Panc1 (cell line): ENCODE measurements at regions not wholly inside any gene's neighbourhood (a gene's known extent, or its start where the extent isn't known, plus 50 kb on each side); places are given as distances from the start of the nearest gene placed in this dataset.

Experiments used
- ATAC-seq: fragments of 200-7000 bp; cut with Tn5 transposase; 2 replicates; pipeline ENCODE4 v1.9.1; 2020; ENCODE audit warnings: mild to moderate bottlenecking, moderate library complexity
- BruUV-seq: library from RNA; stranded (reverse); fragments of 400-500 nt; replicated peaks from 2 replicates; lab custom pipeline; 2021; lab: Mats Ljungman, UMichigan
- CTCF ChIA-PET: fragments of 300-600 bp; sonication (Branson Sonifier 250); formaldehyde crosslinking; loops from one replicate; lab custom pipeline; 2022; ENCODE audit warnings: antibody characterized with exemption; lab: Charles Lee
- POLR2A ChIA-PET: fragments of 300-600 bp; sonication (Branson Sonifier 250); formaldehyde crosslinking; loops from one replicate; lab custom pipeline; 2022; ENCODE audit warnings: antibody characterized with exemption; lab: Charles Lee
- DNase-seq: peaks from one replicate; pipeline ENCODE4 v3.0.0-alpha.2; 2010; ENCODE audit warnings: low read depth, low spot score
- H3K27ac ChIP-seq: 2 replicates; pipeline ENCODE4 v1.5.1; 2011; ENCODE audit warnings: mild to moderate bottlenecking, low read length, inconsistent platforms
- H3K27me3 ChIP-seq: fragments of 200-500 bp; sonication (Bioruptor generic); 2 replicates; pipeline ENCODE4 v1.6.0; 2014; ENCODE audit warnings: low read length, inconsistent platforms; ENCODE audit not compliant: control insufficient read depth, insufficient read depth
- H3K36me3 ChIP-seq: fragments of 200-500 bp; sonication (Bioruptor generic); 2 replicates; pipeline ENCODE4 v1.5.1; 2014; ENCODE audit warnings: inconsistent platforms, mild to moderate bottlenecking, low read length, moderate library complexity; ENCODE audit not compliant: control insufficient read depth, insufficient read depth
- H3K4me1 ChIP-seq: 2 replicates; pipeline ENCODE4 v1.5.1; 2011; ENCODE audit warnings: inconsistent platforms, mild to moderate bottlenecking, low read length, moderate library complexity; ENCODE audit not compliant: control insufficient read depth, insufficient read depth
- H3K4me3 ChIP-seq, 2 experiments: 2 replicates each; pipeline ENCODE4 v1.5.1; 2011 to 2012; ENCODE audit warnings: low read depth in 2 of 2, low read length in 2 of 2, mild to moderate bottlenecking in 2 of 2, inconsistent platforms in 1 of 2, moderate library complexity in 1 of 2
- H3K9me3 ChIP-seq: fragments of 200-500 bp; sonication (Bioruptor generic); 2 replicates; pipeline ENCODE4 v1.5.1; 2014; ENCODE audit warnings: low read depth, mild to moderate bottlenecking, inconsistent platforms, low read length, moderate library complexity; ENCODE audit not compliant: control insufficient read depth, insufficient read depth
- POLR2AphosphoS5 ChIP-seq: IDR thresholded peaks from 2 replicates; pipeline ENCODE4 v1.6.1; 2012; ENCODE audit warnings: mild to moderate bottlenecking, low read depth, low read length, moderate library complexity
- SIN3A ChIP-seq: IDR thresholded peaks from 2 replicates; pipeline ENCODE4 v1.6.1; 2012; ENCODE audit warnings: low read depth, mild to moderate bottlenecking, low read length, moderate library complexity, borderline replicate concordance; ENCODE audit not compliant: insufficient read depth
- TCF7L2 ChIP-seq: IDR thresholded peaks from 2 replicates; pipeline ENCODE4 v1.6.1; 2011; ENCODE audit warnings: mild to moderate bottlenecking, low read depth, low read length, inconsistent platforms
- in situ Hi-C: cut with HindIII; loops from 2 replicates; pipeline ENCODE4 v1.10.0; 2016; ENCODE audit warnings: low sequenced_read_pairs, low pct_unique_long_range_greater_than_20kb
- intact Hi-C: fragments of 100-400 bp; cut with micrococcal nuclease; formaldehyde crosslinking; loops from one replicate; pipeline ENCODE4 v1.10.0; 2022; ENCODE audit not compliant: unreplicated experiment
- TF ChIP-seq, protein P1 (sequence below): fragments of 450-650 bp; IDR thresholded peaks from 2 replicates; pipeline ENCODE4 v1.5.1; 2017; ENCODE audit warnings: mild to moderate bottlenecking
- TF ChIP-seq, protein P2 (sequence below), 2 experiments: IDR thresholded peaks; 2 replicates each; pipeline ENCODE4 v1.6.1; 2011 to 2012; ENCODE audit warnings: low read depth in 2 of 2, control low read depth in 1 of 2, low read length in 1 of 2, mild to moderate bottlenecking in 1 of 2, moderate library complexity in 1 of 2; ENCODE audit not compliant: insufficient read depth in 1 of 2

DNA sequence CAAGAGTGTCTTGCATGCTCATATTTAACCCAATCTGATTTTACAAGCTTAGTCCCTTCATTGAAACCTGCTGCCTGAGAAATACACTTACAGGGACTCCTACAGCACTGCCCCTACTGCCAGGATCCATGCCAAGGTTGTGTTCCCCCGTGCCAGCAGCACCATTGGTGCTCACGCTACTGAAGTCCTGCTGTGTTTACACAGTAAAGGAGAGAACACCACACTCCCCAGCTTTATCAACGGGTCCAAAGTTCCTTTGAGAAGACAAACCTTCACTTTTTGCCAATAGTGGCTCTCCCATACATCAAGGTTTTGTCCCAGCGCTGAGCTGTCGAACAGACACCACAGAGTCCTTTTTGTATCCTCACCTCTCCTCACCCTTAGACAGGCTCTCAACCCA lies 155.1 kb upstream of the WWC1 start:
- TF ChIP-seq, protein P1, sequence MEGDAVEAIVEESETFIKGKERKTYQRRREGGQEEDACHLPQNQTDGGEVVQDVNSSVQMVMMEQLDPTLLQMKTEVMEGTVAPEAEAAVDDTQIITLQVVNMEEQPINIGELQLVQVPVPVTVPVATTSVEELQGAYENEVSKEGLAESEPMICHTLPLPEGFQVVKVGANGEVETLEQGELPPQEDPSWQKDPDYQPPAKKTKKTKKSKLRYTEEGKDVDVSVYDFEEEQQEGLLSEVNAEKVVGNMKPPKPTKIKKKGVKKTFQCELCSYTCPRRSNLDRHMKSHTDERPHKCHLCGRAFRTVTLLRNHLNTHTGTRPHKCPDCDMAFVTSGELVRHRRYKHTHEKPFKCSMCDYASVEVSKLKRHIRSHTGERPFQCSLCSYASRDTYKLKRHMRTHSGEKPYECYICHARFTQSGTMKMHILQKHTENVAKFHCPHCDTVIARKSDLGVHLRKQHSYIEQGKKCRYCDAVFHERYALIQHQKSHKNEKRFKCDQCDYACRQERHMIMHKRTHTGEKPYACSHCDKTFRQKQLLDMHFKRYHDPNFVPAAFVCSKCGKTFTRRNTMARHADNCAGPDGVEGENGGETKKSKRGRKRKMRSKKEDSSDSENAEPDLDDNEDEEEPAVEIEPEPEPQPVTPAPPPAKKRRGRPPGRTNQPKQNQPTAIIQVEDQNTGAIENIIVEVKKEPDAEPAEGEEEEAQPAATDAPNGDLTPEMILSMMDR: no peak
- no peak for TF ChIP-seq POLR2AphosphoS5
- TF ChIP-seq, protein P2, sequence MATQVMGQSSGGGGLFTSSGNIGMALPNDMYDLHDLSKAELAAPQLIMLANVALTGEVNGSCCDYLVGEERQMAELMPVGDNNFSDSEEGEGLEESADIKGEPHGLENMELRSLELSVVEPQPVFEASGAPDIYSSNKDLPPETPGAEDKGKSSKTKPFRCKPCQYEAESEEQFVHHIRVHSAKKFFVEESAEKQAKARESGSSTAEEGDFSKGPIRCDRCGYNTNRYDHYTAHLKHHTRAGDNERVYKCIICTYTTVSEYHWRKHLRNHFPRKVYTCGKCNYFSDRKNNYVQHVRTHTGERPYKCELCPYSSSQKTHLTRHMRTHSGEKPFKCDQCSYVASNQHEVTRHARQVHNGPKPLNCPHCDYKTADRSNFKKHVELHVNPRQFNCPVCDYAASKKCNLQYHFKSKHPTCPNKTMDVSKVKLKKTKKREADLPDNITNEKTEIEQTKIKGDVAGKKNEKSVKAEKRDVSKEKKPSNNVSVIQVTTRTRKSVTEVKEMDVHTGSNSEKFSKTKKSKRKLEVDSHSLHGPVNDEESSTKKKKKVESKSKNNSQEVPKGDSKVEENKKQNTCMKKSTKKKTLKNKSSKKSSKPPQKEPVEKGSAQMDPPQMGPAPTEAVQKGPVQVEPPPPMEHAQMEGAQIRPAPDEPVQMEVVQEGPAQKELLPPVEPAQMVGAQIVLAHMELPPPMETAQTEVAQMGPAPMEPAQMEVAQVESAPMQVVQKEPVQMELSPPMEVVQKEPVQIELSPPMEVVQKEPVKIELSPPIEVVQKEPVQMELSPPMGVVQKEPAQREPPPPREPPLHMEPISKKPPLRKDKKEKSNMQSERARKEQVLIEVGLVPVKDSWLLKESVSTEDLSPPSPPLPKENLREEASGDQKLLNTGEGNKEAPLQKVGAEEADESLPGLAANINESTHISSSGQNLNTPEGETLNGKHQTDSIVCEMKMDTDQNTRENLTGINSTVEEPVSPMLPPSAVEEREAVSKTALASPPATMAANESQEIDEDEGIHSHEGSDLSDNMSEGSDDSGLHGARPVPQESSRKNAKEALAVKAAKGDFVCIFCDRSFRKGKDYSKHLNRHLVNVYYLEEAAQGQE (IDR thresholded peaks at IDR 0.05; ENCODE audit: insufficient read depth in 1 of 2, low read depth in 2 of 2, low read length in 1 of 2): no peak
- TF ChIP-seq SIN3A: no peak
- no peak for TF ChIP-seq TCF7L2
- H3K27me3 ChIP-seq: peaks cover 9% of the 10 kb centered on the region
- intact Hi-C loops: no loop called here
- ATAC-seq (no peak), DNase-seq (no peak)
- H3K27ac ChIP-seq: no peak overlapping the region
- in situ Hi-C loops: no loop called here
- BruUV-seq: no TSS peak
- H3K9me3 ChIP-seq: no peaks in the 10 kb centered on the region
- CTCF ChIA-PET: no interaction called here
- no peaks in the 10 kb centered on the region for H3K4me1 ChIP-seq
- no peaks in the 10 kb centered on the region for H3K36me3 ChIP-seq
- no peak overlapping the region for H3K4me3 ChIP-seq
- POLR2A ChIA-PET: no interaction called here

DNA sequence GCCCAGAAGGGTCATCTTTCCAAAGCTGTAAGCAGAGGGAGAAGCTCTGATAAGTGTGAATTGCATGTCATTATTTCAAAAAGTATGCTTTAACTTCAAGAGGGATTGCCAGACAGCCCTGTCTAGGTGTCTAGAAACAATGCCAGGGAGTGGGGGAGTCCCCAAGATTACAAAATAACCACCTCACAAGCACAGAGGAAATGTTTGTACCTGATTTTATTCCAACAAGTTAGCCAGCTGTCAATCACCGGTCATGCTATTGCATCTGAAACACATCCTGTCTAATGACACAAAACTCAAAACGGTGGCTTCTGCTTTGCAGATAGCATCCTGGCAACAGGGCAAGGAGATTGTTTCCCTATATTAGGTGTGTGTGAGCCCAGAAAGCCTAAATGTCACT lies 154.2 kb upstream of the WWC1 start:
- intact Hi-C loops: no loop called here
- Histone ChIP-seq H3K4me3 (no peak overlapping the region), H3K9me3 (no peaks in the 10 kb centered on the region), H3K36me3 (no peaks in the 10 kb centered on the region), H3K27me3 (peaks cover 7% of the 10 kb centered on the region), H3K4me1 (no peaks in the 10 kb centered on the region), H3K27ac (no peak overlapping the region)
- DNase-seq (no peak), ATAC-seq (no peak)
- ChIA-PET POLR2A (no interaction called here), CTCF (no interaction called here)
- in situ Hi-C loops: no loop called here
- no TSS peak for BruUV-seq
- no peak for TF ChIP-seq SIN3A
- TF ChIP-seq POLR2AphosphoS5: no peak
- no peak for TF ChIP-seq TCF7L2
- TF ChIP-seq, protein P1: no peak
- TF ChIP-seq, protein P2 (IDR thresholded peaks at IDR 0.05; ENCODE audit: insufficient read depth in 1 of 2, low read depth in 2 of 2, low read length in 1 of 2): no peak
